HG02943 (cell line): ENCODE measurements at regions not wholly inside any gene's neighbourhood (a gene's known extent, or its start where the extent isn't known, plus 50 kb on each side); places are given as distances from the start of the nearest gene placed in this dataset.

Experiments
- ATAC-seq: cut with Tn5 transposase; IDR thresholded peaks from one replicate; pipeline ENCODE4 v1.9.1; 2021; ENCODE audit warnings: mild to moderate bottlenecking, low read depth, moderate library complexity; ENCODE audit not compliant: unreplicated experiment

GRCh38 chr20:7378864-7379605, 561.2 kb downstream of the HAO1 start:
- no peak for ATAC-seq

GRCh38 chr20:7379621-7380220, 560.5 kb downstream of the HAO1 start:
- ATAC-seq, result no peak

- no peak for ATAC-seq
These were observed 557.0 kb downstream of the HAO1 start for GRCh38 chr20:7383216-7383615.

GRCh38 chr20:7387638-7388193, 552.5 kb downstream of the HAO1 start:
- ATAC-seq, result no peak

- ATAC-seq, result no peak
These were observed 551.0 kb downstream of the HAO1 start for GRCh38 chr20:7389216-7389615.

- ATAC-seq, result no peak
These were observed 547.6 kb downstream of the HAO1 start for GRCh38 chr20:7392542-7393206.

- ATAC-seq, result no peak
These were observed 541.1 kb downstream of the HAO1 start for GRCh38 chr20:7399114-7399513.

- no peak for ATAC-seq
These were observed 540.7 kb downstream of the HAO1 start for GRCh38 chr20:7399575-7399974.

- ATAC-seq, result no peak
These were observed 533.6 kb downstream of the HAO1 start for GRCh38 chr20:7406671-7407070.

- no peak for ATAC-seq
These were observed 530.1 kb downstream of the HAO1 start for GRCh38 chr20:7410150-7410549.

- no peak for ATAC-seq
These were observed 529.2 kb downstream of the HAO1 start for GRCh38 chr20:7411075-7411474.

- no peak for ATAC-seq
These were observed 524.8 kb downstream of the HAO1 start for GRCh38 chr20:7415427-7415826.

GRCh38 chr20:7416382-7416781, 523.9 kb downstream of the HAO1 start:
- no peak for ATAC-seq

GRCh38 chr20:7420345-7420744, 519.9 kb downstream of the HAO1 start:
- ATAC-seq, result no peak

- ATAC-seq, result no peak
These were observed 513.3 kb downstream of the HAO1 start for GRCh38 chr20:7426890-7427496.

GRCh38 chr20:7428946-7429345, 511.3 kb downstream of the HAO1 start:
- ATAC-seq, result no peak

- ATAC-seq, result no peak
These were observed 507.6 kb downstream of the HAO1 start for GRCh38 chr20:7432612-7433011.

GRCh38 chr20:7437311-7437710, 502.9 kb downstream of the HAO1 start:
- ATAC-seq, result no peak

GRCh38 chr20:7449269-7449668, 491.0 kb downstream of the HAO1 start:
- no peak for ATAC-seq

GRCh38 chr20:7452890-7453289, 487.4 kb downstream of the HAO1 start:
- ATAC-seq, result no peak

- no peak for ATAC-seq
These were observed 486.2 kb downstream of the HAO1 start for GRCh38 chr20:7454047-7454446.
